ENCODE measurements at regions not wholly inside any gene's neighbourhood (a gene's known extent, or its start where the extent isn't known, plus 50 kb on each side); places are given as distances from the start of the nearest gene placed in this dataset.

- H3K36me3 Mint-ChIP-seq (ENCODE audit: insufficient read depth) = no peaks in the 10 kb centered on the region
- H3K4me1 Mint-ChIP-seq (ENCODE audit: low read depth) = no peaks in the 10 kb centered on the region
These were observed 1507.6 kb downstream of the PCDH9 start for GRCh38 chr13:65722506-65722905.

GRCh38 chr13:65719831-65720230 is 1510.3 kb downstream of the PCDH9 start:
- DNase-seq (ENCODE audit: low spot score, unreplicated experiment) = no peak
- no peaks in the 10 kb centered on the region for H3K36me3 Mint-ChIP-seq (ENCODE audit: insufficient read depth)
- no peaks in the 10 kb centered on the region for H3K27me3 Mint-ChIP-seq
- H3K4me3 Mint-ChIP-seq (ENCODE audit: low read depth) = no peak overlapping the region
- no peak for TF ChIP-seq CTCF (IDR thresholded peaks at IDR 0.05; ENCODE audit: unreplicated experiment)
- H3K27ac Mint-ChIP-seq = no peak overlapping the region
- no peaks in the 10 kb centered on the region for H3K4me1 Mint-ChIP-seq (ENCODE audit: low read depth)
- peaks cover 6% of the 10 kb centered on the region for H3K9me3 Mint-ChIP-seq (ENCODE audit: low read depth)

More at GRCh38 chr13:65722506-65722905, 1507.6 kb downstream of the PCDH9 start:
- no peaks in the 10 kb centered on the region for H3K27me3 Mint-ChIP-seq
- no peak overlapping the region for H3K4me3 Mint-ChIP-seq (ENCODE audit: low read depth)
- peaks cover 6% of the 10 kb centered on the region for H3K9me3 Mint-ChIP-seq (ENCODE audit: low read depth)
- DNase-seq (ENCODE audit: low spot score, unreplicated experiment) = no peak
- no peak for TF ChIP-seq CTCF (IDR thresholded peaks at IDR 0.05; ENCODE audit: unreplicated experiment)
- H3K27ac Mint-ChIP-seq = no peak overlapping the region

- H3K27me3 Mint-ChIP-seq = no peaks in the 10 kb centered on the region
- H3K27ac Mint-ChIP-seq = no peak overlapping the region
- TF ChIP-seq CTCF (IDR thresholded peaks at IDR 0.05; ENCODE audit: unreplicated experiment) = no peak
- no peak for DNase-seq (ENCODE audit: low spot score, unreplicated experiment)
- no peaks in the 10 kb centered on the region for H3K36me3 Mint-ChIP-seq (ENCODE audit: insufficient read depth)
- no peak overlapping the region for H3K4me3 Mint-ChIP-seq (ENCODE audit: low read depth)
- H3K9me3 Mint-ChIP-seq (ENCODE audit: low read depth) = peaks cover 3% of the 10 kb centered on the region
- H3K4me1 Mint-ChIP-seq (ENCODE audit: low read depth) = peaks cover 9% of the 10 kb centered on the region
These were observed 1519.6 kb downstream of the PCDH9 start for GRCh38 chr13:65710514-65710913.

- H3K4me1 Mint-ChIP-seq (ENCODE audit: low read depth) = no peaks in the 10 kb centered on the region
- H3K27ac Mint-ChIP-seq = no peak overlapping the region
- H3K9me3 Mint-ChIP-seq (ENCODE audit: low read depth) = no peaks in the 10 kb centered on the region
- no peak overlapping the region for H3K4me3 Mint-ChIP-seq (ENCODE audit: low read depth)
- DNase-seq (ENCODE audit: low spot score, unreplicated experiment) = no peak
- H3K27me3 Mint-ChIP-seq = no peaks in the 10 kb centered on the region
- no peak for TF ChIP-seq CTCF (IDR thresholded peaks at IDR 0.05; ENCODE audit: unreplicated experiment)
- H3K36me3 Mint-ChIP-seq (ENCODE audit: insufficient read depth) = no peaks in the 10 kb centered on the region
These were observed 1532.3 kb downstream of the PCDH9 start for GRCh38 chr13:65697843-65698242.

- H3K36me3 Mint-ChIP-seq (ENCODE audit: insufficient read depth) = no peaks in the 10 kb centered on the region
- no peak overlapping the region for H3K4me3 Mint-ChIP-seq (ENCODE audit: low read depth)
- no peaks in the 10 kb centered on the region for H3K4me1 Mint-ChIP-seq (ENCODE audit: low read depth)
- no peak for DNase-seq (ENCODE audit: low spot score, unreplicated experiment)
- no peaks in the 10 kb centered on the region for H3K9me3 Mint-ChIP-seq (ENCODE audit: low read depth)
- TF ChIP-seq CTCF (IDR thresholded peaks at IDR 0.05; ENCODE audit: unreplicated experiment) = no peak
- H3K27ac Mint-ChIP-seq = no peak overlapping the region
- H3K27me3 Mint-ChIP-seq = no peaks in the 10 kb centered on the region
These were observed 1550.9 kb downstream of the PCDH9 start for GRCh38 chr13:65679240-65679639.
